OCI-LY7 (cell line): ENCODE measurements at regions not wholly inside any gene's neighbourhood (a gene's known extent, or its start where the extent isn't known, plus 50 kb on each side); places are given as distances from the start of the nearest gene placed in this dataset.

Experiments used
- BruUV-seq: library from RNA; stranded (reverse); fragments of 400-500 nt; replicated peaks from 2 replicates; lab custom pipeline; 2021; lab: Mats Ljungman, UMichigan
- CTCF ChIA-PET: fragments of 300-600 bp; sonication (Branson Sonifier 250); formaldehyde crosslinking; loops from one replicate; lab custom pipeline; 2022; ENCODE audit warnings: antibody characterized with exemption; ENCODE audit not compliant: unreplicated experiment; lab: Charles Lee
- POLR2A ChIA-PET: fragments of 300-600 bp; sonication (Branson Sonifier 250); formaldehyde crosslinking; loops from one replicate; lab custom pipeline; 2022; ENCODE audit warnings: antibody characterized with exemption; lab: Charles Lee
- DNase-seq: peaks from one replicate; pipeline ENCODE4 v3.0.0-alpha.2; 2015; ENCODE audit warnings: low spot score
- H2AFZ ChIP-seq: fragments of 200-600 bp; sonication (generic), shearing (Covaris generic); 2 replicates; pipeline ENCODE4 v1.6.1; 2014; ENCODE audit warnings: mild to moderate bottlenecking, antibody characterized with exemption, low read length, moderate library complexity
- H3K27ac ChIP-seq: fragments of 200-600 bp; sonication (generic); 2 replicates; pipeline ENCODE4 v1.5.1; 2014; ENCODE audit warnings: mixed run types, low read depth, mild to moderate bottlenecking, moderate library complexity, low read length, inconsistent platforms; ENCODE audit not compliant: poor library complexity, severe bottlenecking
- H3K36me3 ChIP-seq: fragments of 200-600 bp; sonication (generic); 2 replicates; pipeline ENCODE4 v1.6.1; 2014; ENCODE audit warnings: mild to moderate bottlenecking, antibody characterized with exemption, low read length, moderate library complexity, mixed read lengths; ENCODE audit not compliant: insufficient read depth
- H3K4me1 ChIP-seq: fragments of 200-600 bp; sonication (generic); 2 replicates; pipeline ENCODE4 v1.5.1; 2014; ENCODE audit warnings: mild to moderate bottlenecking, low read length; ENCODE audit not compliant: insufficient read depth, poor library complexity, severe bottlenecking
- H3K4me2 ChIP-seq: fragments of 200-600 bp; sonication (generic); 2 replicates; pipeline ENCODE4 v1.6.1; 2014; ENCODE audit warnings: mild to moderate bottlenecking, low read length
- H3K4me3 ChIP-seq: fragments of 200-600 bp; sonication (generic); 2 replicates; pipeline ENCODE4 v1.5.1; 2014; ENCODE audit warnings: mild to moderate bottlenecking, low read depth, low read length; ENCODE audit not compliant: poor library complexity, severe bottlenecking
- H3K79me2 ChIP-seq: fragments of 200-600 bp; sonication (generic); 2 replicates; pipeline ENCODE4 v1.6.1; 2016; ENCODE audit warnings: low read depth, mild to moderate bottlenecking, low read length, moderate library complexity, mixed read lengths; ENCODE audit not compliant: insufficient read depth
- H3K9me2 ChIP-seq: fragments of 200-600 bp; sonication (generic); 2 replicates; pipeline ENCODE4 v1.6.1; 2016; ENCODE audit warnings: mild to moderate bottlenecking, low read length, mixed read lengths; ENCODE audit not compliant: insufficient read depth
- H3K9me3 ChIP-seq: fragments of 200-600 bp; sonication (generic); 2 replicates; pipeline ENCODE4 v1.6.1; 2014; ENCODE audit warnings: mild to moderate bottlenecking, mixed run types, low read length, mixed read lengths
- H4K20me1 ChIP-seq: fragments of 200-600 bp; sonication (generic); 2 replicates; pipeline ENCODE4 v1.6.1; 2014; ENCODE audit warnings: mild to moderate bottlenecking, antibody characterized with exemption, low read length, moderate library complexity, mixed read lengths; ENCODE audit not compliant: insufficient read depth
- EZH2phosphoT487 ChIP-seq: fragments of 200-600 bp; sonication (generic); IDR thresholded peaks from 2 replicates; pipeline ENCODE4 v1.6.1; 2018; ENCODE audit warnings: low read depth, borderline replicate concordance, mild to moderate bottlenecking, mixed run types, antibody characterized with exemption, low read length, moderate library complexity, mixed read lengths
- intact Hi-C: fragments of 100-400 bp; cut with micrococcal nuclease; formaldehyde crosslinking; loops from one replicate; pipeline ENCODE4 v1.10.0; 2022; ENCODE audit not compliant: unreplicated experiment
- TF ChIP-seq, protein P1 (sequence below): fragments of 200-600 bp; sonication (generic); conservative IDR thresholded peaks from 2 replicates; pipeline ENCODE4 v1.5.1; 2014; ENCODE audit warnings: mild to moderate bottlenecking, antibody characterized with exemption, low read length, moderate library complexity, mixed read lengths

DNA sequence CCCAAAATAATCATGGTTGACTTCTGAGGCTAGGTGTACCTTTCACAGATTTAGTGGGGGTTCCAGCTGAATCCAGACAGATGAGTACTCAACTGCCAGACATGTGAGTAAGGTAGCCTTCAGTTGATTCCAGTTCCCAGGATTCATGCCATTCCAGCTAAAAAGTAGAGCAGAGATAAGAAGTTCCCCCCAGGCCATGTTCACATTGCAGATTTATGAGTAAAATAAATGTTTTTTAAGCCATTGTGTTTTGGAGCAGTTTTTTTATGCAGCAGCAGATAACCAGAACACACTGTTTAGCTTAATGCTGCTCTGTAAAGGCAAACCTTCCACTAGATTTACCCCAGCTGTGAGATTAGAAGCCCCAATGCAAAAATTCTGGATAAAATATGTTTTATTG is 245.0 kb downstream of the RFPL4B start:
- CTCF ChIA-PET: no interaction called here
- DNase-seq: no peak
- Histone ChIP-seq H3K27ac (no peak overlapping the region), H3K9me3 (no peaks in the 10 kb centered on the region), H3K36me3 (no peaks in the 10 kb centered on the region), H2AFZ (no peak overlapping the region), H3K4me3 (no peak overlapping the region), H3K4me1 (no peaks in the 10 kb centered on the region), H4K20me1 (no peaks in the 10 kb centered on the region), H3K4me2 (no peak overlapping the region), H3K9me2 (no peaks in the 10 kb centered on the region), H3K79me2 (no peaks in the 10 kb centered on the region)
- POLR2A ChIA-PET: no interaction called here
- no peak for TF ChIP-seq EZH2phosphoT487
- TF ChIP-seq, protein P1, sequence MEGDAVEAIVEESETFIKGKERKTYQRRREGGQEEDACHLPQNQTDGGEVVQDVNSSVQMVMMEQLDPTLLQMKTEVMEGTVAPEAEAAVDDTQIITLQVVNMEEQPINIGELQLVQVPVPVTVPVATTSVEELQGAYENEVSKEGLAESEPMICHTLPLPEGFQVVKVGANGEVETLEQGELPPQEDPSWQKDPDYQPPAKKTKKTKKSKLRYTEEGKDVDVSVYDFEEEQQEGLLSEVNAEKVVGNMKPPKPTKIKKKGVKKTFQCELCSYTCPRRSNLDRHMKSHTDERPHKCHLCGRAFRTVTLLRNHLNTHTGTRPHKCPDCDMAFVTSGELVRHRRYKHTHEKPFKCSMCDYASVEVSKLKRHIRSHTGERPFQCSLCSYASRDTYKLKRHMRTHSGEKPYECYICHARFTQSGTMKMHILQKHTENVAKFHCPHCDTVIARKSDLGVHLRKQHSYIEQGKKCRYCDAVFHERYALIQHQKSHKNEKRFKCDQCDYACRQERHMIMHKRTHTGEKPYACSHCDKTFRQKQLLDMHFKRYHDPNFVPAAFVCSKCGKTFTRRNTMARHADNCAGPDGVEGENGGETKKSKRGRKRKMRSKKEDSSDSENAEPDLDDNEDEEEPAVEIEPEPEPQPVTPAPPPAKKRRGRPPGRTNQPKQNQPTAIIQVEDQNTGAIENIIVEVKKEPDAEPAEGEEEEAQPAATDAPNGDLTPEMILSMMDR: no peak
- no TSS peak for BruUV-seq
- intact Hi-C loops: no loop called here

DNA sequence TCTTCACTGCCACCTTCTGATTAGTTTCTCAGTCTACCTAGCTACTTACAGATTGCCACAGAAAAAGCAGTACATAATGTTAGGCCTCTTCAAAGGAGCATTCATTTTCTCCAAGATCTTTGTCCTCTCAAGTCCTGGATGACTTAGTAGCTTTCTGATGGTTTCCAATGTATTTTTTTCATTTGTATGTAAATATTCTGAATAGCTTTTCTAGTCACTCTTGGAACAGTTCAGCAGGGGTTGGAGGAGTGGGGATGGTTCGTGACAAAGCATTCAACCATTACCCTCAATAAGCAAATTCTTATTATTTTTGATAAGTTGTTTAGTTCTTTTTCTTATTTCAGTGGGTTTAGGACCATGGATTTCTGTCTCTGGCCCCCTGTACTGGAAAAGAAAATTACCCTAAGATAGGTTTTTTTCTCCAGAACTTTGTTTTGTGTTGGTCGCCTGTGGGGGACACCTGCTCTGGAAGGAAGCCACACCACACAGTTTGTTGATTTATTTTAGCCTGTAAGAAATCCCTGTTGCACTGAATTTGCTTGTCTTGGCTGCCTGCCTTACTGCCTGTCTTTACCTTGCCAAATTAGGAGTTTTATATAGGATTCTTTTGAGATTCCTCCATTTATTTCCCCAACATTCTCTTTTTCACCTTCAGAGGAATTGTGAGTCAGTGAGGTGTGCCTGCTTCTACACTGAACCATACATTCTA is 247.9 kb downstream of the RFPL4B start:
- Histone ChIP-seq H3K4me1 (no peaks in the 10 kb centered on the region), H4K20me1 (no peaks in the 10 kb centered on the region), H3K9me3 (no peaks in the 10 kb centered on the region), H3K9me2 (no peaks in the 10 kb centered on the region), H3K79me2 (no peaks in the 10 kb centered on the region), H3K36me3 (no peaks in the 10 kb centered on the region), H2AFZ (no peak overlapping the region; the same call in 1 of the 2 replicates), H3K4me2 (no peak overlapping the region), H3K4me3 (no peak overlapping the region), H3K27ac (no peak overlapping the region)
- no TSS peak for BruUV-seq
- no peak for DNase-seq
- intact Hi-C loops: no loop called here
- CTCF ChIA-PET: interaction anchor here (0.5 kb wide), 1 partner anchor 1416 kb away, joined by 3 read pairs; no protein-coding TSS in a partner anchor
- TF ChIP-seq EZH2phosphoT487: no peak
- TF ChIP-seq, protein P1: no peak
- POLR2A ChIA-PET: no interaction called here

DNA sequence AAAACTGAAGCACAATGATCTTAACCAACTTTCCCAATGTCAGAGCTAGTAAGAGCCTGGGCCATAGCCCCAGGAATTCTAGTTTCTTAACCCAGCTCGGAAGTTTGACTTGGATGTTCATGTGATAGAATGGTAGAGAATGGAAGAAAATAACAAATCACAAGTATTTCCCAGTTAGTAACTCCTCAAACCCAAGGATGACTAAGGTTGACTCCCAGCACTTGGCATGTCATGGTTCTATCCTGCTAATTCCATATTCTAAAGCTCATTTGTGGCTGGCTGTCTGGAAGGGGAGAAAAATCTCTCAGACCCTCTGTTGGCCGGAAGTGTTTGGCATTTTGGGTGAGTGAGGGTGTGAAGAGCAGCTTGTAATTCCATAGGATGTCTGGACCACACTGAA is 248.7 kb downstream of the RFPL4B start:
- no peak for DNase-seq

More for the DNA sequence above, 248.7 kb downstream of the RFPL4B start:
- no peak overlapping the region for H2AFZ ChIP-seq
- H3K4me1 ChIP-seq: no peaks in the 10 kb centered on the region
- no peaks in the 10 kb centered on the region for H3K9me3 ChIP-seq
- H3K4me2 ChIP-seq: no peak overlapping the region
- no peak overlapping the region for H3K4me3 ChIP-seq
- no peaks in the 10 kb centered on the region for H4K20me1 ChIP-seq
- POLR2A ChIA-PET: no interaction called here
- no peaks in the 10 kb centered on the region for H3K79me2 ChIP-seq
- intact Hi-C loops: no loop called here
- TF ChIP-seq, protein P1: no peak
- no peak for TF ChIP-seq EZH2phosphoT487
- CTCF ChIA-PET: no interaction called here
- H3K27ac ChIP-seq: no peak overlapping the region
- no TSS peak for BruUV-seq
- no peaks in the 10 kb centered on the region for H3K9me2 ChIP-seq
- H3K36me3 ChIP-seq: no peaks in the 10 kb centered on the region
